Ovary (tissue), 7 donors: ENCODE measurements at regions not wholly inside any gene's neighbourhood (a gene's known extent, or its start where the extent isn't known, plus 50 kb on each side); places are given as distances from the start of the nearest gene placed in this dataset.

ENCODE experiments used
- DNase-seq, 5 donors: peaks; one replicate each; pipeline ENCODE4 v3.0.0-alpha.2; 2019 to 2020
- H3K27ac ChIP-seq, 2 donors: fragments of 200-600 bp; one replicate each; pipeline versions ENCODE4 v1.5.1 to v1.8.0; 2019 to 2022
- H3K27me3 ChIP-seq: fragments of 200-600 bp; one replicate; pipeline ENCODE4 v1.8.0; 2022
- H3K36me3 ChIP-seq: fragments of 200-600 bp; sonication (generic); one replicate; pipeline ENCODE4 v1.5.1; 2019
- H3K4me1 ChIP-seq: one replicate; pipeline ENCODE4 v1.8.1; 2013; ENCODE audit warnings: mild to moderate bottlenecking, moderate library complexity; ENCODE audit not compliant: insufficient read depth
- H3K4me3 ChIP-seq: fragments of 200-600 bp; sonication (generic); one replicate; pipeline ENCODE4 v1.5.1; 2017
- H3K9me3 ChIP-seq, 2 donors: fragments of 200-600 bp in 1 of 2; sonication (generic) in 1 of 2; one replicate each; pipeline versions ENCODE4 v1.5.1 to v1.8.1; 2013 to 2019; ENCODE audit warnings: mild to moderate bottlenecking in 1 of 2, moderate library complexity in 1 of 2
- CTCF ChIP-seq, 3 donors: fragments of 450-650 bp in 2 of 3; fragments of 200-600 bp in 1 of 3; IDR thresholded peaks; one replicate each; pipeline versions ENCODE4 v1.5.1 to v1.8.0; 2016 to 2022; ENCODE audit warnings: antibody characterized with exemption in 3 of 3, mild to moderate bottlenecking in 1 of 3
- EP300 ChIP-seq: sonication (generic); formaldehyde crosslinking; IDR thresholded peaks from one replicate; pipeline ENCODE4 v1.6.1; 2017; ENCODE audit warnings: antibody characterized with exemption
- POLR2A ChIP-seq: fragments of 450-650 bp; IDR thresholded peaks from one replicate; pipeline ENCODE4 v1.6.1; 2017; ENCODE audit warnings: antibody characterized with exemption, mild to moderate bottlenecking, moderate library complexity
- WGBS, 3 donors: extraction: QIAGEN DNeasy Blood & Tissue Kit in 1 of 3; methylation state at CpG; one replicate each; pipeline versions ENCODE4 v1.1.5 to v1.1.7; 2013 to 2017; 5-methylcytosine and 5-hydroxymethylcytosine counted together
- intact Hi-C, 4 donors: fragments of 100-400 bp; cut with DNase I; formaldehyde crosslinking; loops; one replicate each; pipeline versions ENCODE4 v1.11.0 to v1.15.1; 2022 to 2023
- donor health status: DM: no; HTN: no; CAD: no; lungs with moderate emphysema.
- donor health status: DM: no; HTN: no; CAD: no.
- donor health status: Bipolar disorder and iron deficiency.
- donor health status: DM: no; HTN: no; CAD: no.
- donor health status: DM: yes; HTN: yes; CAD: no.

DNA sequence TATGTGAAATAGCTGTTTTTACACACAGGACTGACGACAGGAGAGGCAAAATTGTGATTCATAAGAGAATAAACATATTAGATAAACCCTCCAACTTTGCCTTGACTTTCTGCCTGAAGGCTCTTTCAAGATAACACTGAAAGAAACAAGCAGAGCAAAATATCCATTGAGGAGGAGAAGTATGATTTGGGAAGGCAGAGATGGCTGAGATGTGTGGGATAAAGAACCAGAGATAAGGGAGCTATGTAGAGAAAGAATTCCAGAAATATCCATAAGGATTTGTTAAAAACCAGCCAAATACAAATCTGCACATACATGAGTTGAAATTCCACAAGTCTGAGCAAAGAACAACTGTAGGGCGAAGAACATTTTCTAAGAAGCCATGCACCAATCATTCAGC is 1064.7 kb downstream of the PLA2G4A start:
- WGBS, 3 donors, result 47 to 53% (median 52%) methylated on average over 2 of the region's 2 CpGs
- no peak for DNase-seq

DNA sequence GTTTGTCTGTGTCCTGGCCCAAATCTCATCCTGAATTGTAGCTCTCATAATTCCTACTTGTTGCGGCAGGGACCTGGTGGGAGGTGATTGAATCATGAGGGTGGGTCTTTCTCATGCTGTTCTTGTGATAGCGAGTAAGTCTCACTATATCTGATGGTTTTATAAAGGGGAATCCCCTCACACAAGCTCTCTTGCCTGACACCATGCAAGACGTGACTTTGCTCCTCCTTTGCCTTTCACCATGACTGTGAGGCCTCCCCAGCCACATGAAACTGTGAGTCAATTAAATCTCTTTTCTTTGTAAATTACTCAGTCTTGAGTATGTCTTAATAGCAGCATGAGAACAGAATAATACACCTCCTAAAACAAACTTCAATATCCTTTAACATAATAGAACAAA is 1065.6 kb downstream of the PLA2G4A start:
- intact Hi-C loops, result no loop called here

More for the DNA sequence above, 1064.7 kb downstream of the PLA2G4A start:
- no peaks in the 10 kb centered on the region for H3K9me3 ChIP-seq
- H3K4me3 ChIP-seq, result no peak overlapping the region
- no peaks in the 10 kb centered on the region for H3K36me3 ChIP-seq
- H3K4me1 ChIP-seq, result no peaks in the 10 kb centered on the region
- intact Hi-C loops, result no loop called here
- TF ChIP-seq CTCF (IDR thresholded peaks at IDR 0.05) (no peak), POLR2A (no peak), EP300 (no peak)
- no peaks in the 10 kb centered on the region for H3K27me3 ChIP-seq
- H3K27ac ChIP-seq, result no peak overlapping the region

DNA sequence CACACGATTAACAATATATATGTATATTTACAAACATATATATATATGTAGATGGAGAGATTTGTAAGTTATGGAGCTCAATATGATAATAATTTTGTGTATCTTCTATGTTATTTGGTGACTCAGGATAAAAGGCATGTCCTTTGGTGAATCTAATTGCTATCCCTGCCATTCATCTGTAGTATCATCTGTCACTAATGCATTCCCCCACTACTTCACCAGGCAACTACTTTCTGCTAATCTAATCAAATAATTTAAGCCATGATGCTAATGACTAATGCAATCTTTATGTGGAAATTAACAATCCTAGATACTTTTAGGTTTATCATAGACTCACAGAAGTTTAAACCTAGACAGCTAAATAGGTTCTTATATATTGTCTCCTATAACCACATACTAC is 1074.5 kb downstream of the PLA2G4A start:
- intact Hi-C loops, result no loop called here
- H3K4me3 ChIP-seq, result no peak overlapping the region
- H3K4me1 ChIP-seq, result no peaks in the 10 kb centered on the region
- TF ChIP-seq CTCF (IDR thresholded peaks at IDR 0.05) (no peak), POLR2A (no peak), EP300 (no peak)
- no peaks in the 10 kb centered on the region for H3K27me3 ChIP-seq
- no peaks in the 10 kb centered on the region for H3K9me3 ChIP-seq
- H3K36me3 ChIP-seq, result no peaks in the 10 kb centered on the region
- no peak overlapping the region for H3K27ac ChIP-seq
- 88 to 92% (median 89%) methylated on average over 1 of the region's 1 CpG for WGBS, 3 donors
- DNase-seq, result no peak

More for the DNA sequence above, 1065.6 kb downstream of the PLA2G4A start:
- TF ChIP-seq CTCF (IDR thresholded peaks at IDR 0.05) (no peak), POLR2A (no peak), EP300 (no peak)
- no peak overlapping the region for H3K27ac ChIP-seq
- H3K9me3 ChIP-seq, result no peaks in the 10 kb centered on the region
- no peaks in the 10 kb centered on the region for H3K27me3 ChIP-seq
- no peaks in the 10 kb centered on the region for H3K36me3 ChIP-seq
- H3K4me3 ChIP-seq, result no peak overlapping the region
- no peak for DNase-seq
- WGBS, 3 donors, result 95 to 98% (median 96%) methylated on average over 3 of the region's 3 CpGs
- H3K4me1 ChIP-seq, result no peaks in the 10 kb centered on the region

DNA sequence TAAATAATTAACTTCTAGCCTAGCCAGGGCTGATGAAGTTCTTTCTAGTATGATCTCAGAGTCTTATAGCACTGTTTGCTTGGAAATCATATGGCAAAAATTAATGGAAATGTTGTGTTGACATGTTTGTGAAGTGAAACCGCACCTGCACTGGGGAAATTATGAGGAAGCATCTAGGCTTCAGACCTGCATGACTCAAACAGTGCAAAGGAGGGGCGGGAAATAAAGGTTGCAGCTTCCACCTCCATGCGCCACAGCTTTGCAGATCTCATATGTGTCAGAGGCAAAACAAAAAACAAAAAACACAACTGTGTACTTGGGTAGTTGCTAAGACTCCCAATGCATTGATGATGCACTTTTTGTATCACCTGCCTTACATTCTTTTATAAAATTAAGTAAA is 1080.6 kb downstream of the PLA2G4A start:
- H3K9me3 ChIP-seq, result no peaks in the 10 kb centered on the region
- intact Hi-C loops, result no loop called here
- no peak for DNase-seq
- TF ChIP-seq POLR2A (no peak), EP300 (no peak), CTCF (IDR thresholded peaks at IDR 0.05) (no peak)
- no peak overlapping the region for H3K27ac ChIP-seq
- H3K27me3 ChIP-seq, result no peaks in the 10 kb centered on the region
- 89 to 90% (median 89%) methylated on average over 3 of the region's 3 CpGs for whole genome bisulfite sequencing, 3 donors
- H3K4me1 ChIP-seq, result no peaks in the 10 kb centered on the region
- H3K4me3 ChIP-seq, result no peak overlapping the region
- H3K36me3 ChIP-seq, result no peaks in the 10 kb centered on the region

DNA sequence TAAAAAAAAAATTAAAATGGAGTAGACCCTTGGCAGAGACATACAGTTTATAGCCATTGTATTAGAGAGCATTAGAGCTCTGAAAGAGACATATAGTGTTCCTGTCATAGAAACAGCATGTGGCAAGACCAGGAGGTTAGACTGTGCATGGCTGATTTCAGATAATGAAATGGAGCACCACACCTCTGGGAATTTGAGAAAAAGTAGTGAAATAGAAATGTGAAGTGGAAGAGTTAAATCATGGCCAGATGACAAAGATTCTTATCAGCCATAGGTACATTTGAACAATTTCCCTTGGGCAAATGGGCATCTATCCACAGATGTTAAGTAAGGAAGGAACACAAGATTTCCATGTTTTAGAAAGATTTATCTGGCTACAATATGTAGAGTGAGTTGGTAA is 1083.1 kb downstream of the PLA2G4A start:
- no peaks in the 10 kb centered on the region for H3K9me3 ChIP-seq
- no peak overlapping the region for H3K27ac ChIP-seq
- H3K27me3 ChIP-seq, result no peaks in the 10 kb centered on the region
- no peaks in the 10 kb centered on the region for H3K36me3 ChIP-seq
- intact Hi-C loops, result no loop called here
- no peaks in the 10 kb centered on the region for H3K4me1 ChIP-seq
- DNase-seq, result no peak
- H3K4me3 ChIP-seq, result no peak overlapping the region
- TF ChIP-seq POLR2A (no peak), EP300 (no peak), CTCF (IDR thresholded peaks at IDR 0.05) (no peak)
